ENCODE measurements at regions not wholly inside any gene's neighbourhood (a gene's known extent, or its start where the extent isn't known, plus 50 kb on each side); places are given as distances from the start of the nearest gene placed in this dataset.

- TF ChIP-seq CTCF (IDR thresholded peaks at IDR 0.05; ENCODE audit: insufficient read depth, low read length, missing control alignments) = no peak
- H3K4me3 ChIP-seq (ENCODE audit: low read depth, low read length) = no peak overlapping the region
- no peak for DNase-seq (ENCODE audit: low read depth, low spot score)
- CTCF ChIA-PET = interaction anchor here (0.7 kb wide), 1 partner anchor 9 kb away, joined by 3 read pairs; no protein-coding TSS in a partner anchor
- POLR2A ChIA-PET = no interaction called here
These were observed 200.9 kb upstream of the ID2 start for GRCh38 chr2:8480915-8481314.

DNA sequence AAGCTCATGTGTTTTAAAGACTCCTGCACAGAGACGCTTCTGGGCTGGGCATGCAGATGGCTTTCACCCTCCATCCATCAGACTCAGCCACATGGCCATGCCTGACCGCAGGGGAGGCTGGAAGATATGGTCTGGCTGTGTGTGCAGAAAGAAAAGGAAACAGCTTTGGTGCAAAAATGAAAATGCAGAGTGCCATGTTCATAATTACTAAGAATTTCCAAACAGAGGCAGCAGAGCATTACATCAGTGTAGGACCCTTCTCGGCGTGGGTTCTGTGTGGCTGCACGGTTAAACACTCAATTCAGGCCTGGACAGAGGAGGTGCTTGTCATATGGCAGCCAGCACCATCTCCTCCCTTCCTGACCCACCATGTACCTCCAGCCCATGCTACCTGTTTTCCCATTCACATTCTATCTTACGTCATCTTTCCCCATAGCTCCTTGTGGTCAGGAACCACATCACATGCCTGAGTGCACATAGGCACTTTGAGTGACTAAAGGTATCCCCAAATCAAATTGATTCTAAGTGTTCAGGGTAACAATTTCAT lies 200.3 kb upstream of the ID2 start:
- no peak for TF ChIP-seq CTCF (IDR thresholded peaks at IDR 0.05; ENCODE audit: insufficient read depth, low read length, missing control alignments)
- no peak overlapping the region for H3K4me3 ChIP-seq (ENCODE audit: low read depth, low read length)
- no peak for DNase-seq (ENCODE audit: low read depth, low spot score)
- ChIA-PET CTCF (interaction anchor here (0.7 kb wide), 1 partner anchor 9 kb away, joined by 3 read pairs; no protein-coding TSS in a partner anchor), POLR2A (no interaction called here)

DNA sequence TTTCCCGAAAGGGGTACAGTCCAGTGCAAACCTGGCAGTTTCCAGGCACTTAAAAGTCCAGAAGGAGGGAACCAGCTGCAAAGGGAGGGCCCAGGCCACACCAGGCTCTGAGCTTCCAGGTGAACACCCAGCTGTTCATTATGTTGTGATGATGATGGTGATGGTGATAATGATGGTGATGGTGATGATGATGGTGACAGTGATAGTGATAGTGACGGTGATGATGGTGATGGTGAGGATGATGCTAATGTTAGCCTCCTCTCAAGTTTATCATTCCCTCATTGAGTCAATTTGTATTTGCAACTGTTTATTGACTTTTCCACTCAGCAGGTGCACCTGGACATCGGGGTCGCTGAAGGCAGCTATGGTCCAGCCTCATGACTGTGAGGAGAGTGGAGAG lies 199.4 kb upstream of the ID2 start:
- CTCF ChIA-PET = no interaction called here
- TF ChIP-seq CTCF (IDR thresholded peaks at IDR 0.05; ENCODE audit: insufficient read depth, low read length, missing control alignments) = no peak
- DNase-seq (ENCODE audit: low read depth, low spot score) = no peak
- no peak overlapping the region for H3K4me3 ChIP-seq (ENCODE audit: low read depth, low read length)
- POLR2A ChIA-PET = no interaction called here

DNA sequence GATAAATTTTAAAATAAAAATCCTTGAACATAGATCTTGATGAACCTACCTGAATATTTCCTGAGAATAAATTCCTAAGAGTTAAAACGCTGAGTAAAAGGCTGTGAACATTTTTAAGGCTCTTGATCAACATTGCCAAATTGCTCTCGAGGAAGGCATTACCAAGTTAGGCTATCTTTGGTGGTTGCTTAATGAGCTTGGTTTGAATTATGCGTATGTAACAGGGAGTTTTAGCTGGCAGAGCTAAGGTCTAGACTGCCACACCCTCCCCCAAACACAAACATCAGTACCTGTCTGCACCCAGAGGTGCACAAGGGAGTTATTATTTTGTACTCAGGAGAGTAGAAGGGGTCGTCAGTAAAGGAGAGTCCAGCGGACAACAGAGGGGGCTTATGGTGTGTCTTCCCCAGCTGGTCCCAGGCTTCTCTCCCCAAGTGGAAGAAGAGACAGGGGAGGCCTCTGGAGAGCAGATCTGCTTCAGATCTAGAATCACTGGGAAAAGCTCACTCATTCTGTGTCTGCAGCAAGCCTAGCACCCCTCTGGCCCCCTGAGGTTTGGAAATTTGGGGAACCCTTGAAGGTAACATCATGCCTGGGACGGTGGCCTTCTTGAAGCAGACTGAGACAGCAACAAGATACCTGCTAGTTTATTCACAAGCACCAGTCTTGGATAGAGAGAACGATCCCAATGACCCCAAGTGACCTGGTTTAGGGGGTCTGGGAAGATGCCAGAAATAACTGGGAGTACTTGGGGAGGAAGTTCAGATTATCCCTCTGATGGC lies 197.2 kb upstream of the ID2 start:
- no peak overlapping the region for H3K4me3 ChIP-seq (ENCODE audit: low read depth, low read length)
- POLR2A ChIA-PET = no interaction called here
- DNase-seq (ENCODE audit: low read depth, low spot score) = no peak
- no peak for TF ChIP-seq CTCF (IDR thresholded peaks at IDR 0.05; ENCODE audit: insufficient read depth, low read length, missing control alignments)
- CTCF ChIA-PET = interaction anchor here (0.6 kb wide), 1 partner anchor 44 kb away, joined by 3 read pairs; no protein-coding TSS in a partner anchor

DNA sequence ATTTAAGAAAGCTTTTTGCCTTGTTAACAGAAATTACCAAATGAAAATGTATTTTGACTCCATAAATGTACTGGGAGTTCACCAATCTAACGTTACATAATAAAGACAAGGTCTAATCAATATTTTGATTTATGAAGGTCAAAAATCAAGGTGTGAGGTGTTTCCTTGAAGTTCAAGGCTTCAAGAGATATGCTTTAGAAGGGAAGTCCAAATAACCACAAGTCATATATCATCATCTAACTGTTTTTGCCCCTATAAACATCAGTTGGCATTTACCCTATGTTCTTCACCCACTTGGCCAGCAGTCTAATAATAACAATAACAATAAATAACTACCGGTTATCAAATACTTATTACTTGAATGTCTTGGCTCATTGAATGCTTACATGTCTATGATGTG lies 196.1 kb upstream of the ID2 start:
- DNase-seq (ENCODE audit: low read depth, low spot score) = no peak
- CTCF ChIA-PET = no interaction called here
- TF ChIP-seq CTCF (IDR thresholded peaks at IDR 0.05; ENCODE audit: insufficient read depth, low read length, missing control alignments) = no peak
- no peak overlapping the region for H3K4me3 ChIP-seq (ENCODE audit: low read depth, low read length)
- POLR2A ChIA-PET = no interaction called here

GRCh38 chr2:8486141-8486540 lies 195.7 kb upstream of the ID2 start:
- no peak overlapping the region for H3K4me3 ChIP-seq (ENCODE audit: low read depth, low read length)
- TF ChIP-seq CTCF (IDR thresholded peaks at IDR 0.05; ENCODE audit: insufficient read depth, low read length, missing control alignments) = no peak
- ChIA-PET CTCF (no interaction called here), POLR2A (no interaction called here)
- DNase-seq (ENCODE audit: low read depth, low spot score) = no peak
